Right cardiac atrium (tissue), 5 donors: ENCODE measurements at regions not wholly inside any gene's neighbourhood (a gene's known extent, or its start where the extent isn't known, plus 50 kb on each side); places are given as distances from the start of the nearest gene placed in this dataset.
"Not testable (repeated sequence)": the region's sequence is repeated elsewhere in the genome, so short reads cannot be mapped to it uniquely, and the experiment has no call there.

ENCODE experiments used
- ATAC-seq, 2 donors: fragments of 200-7000 bp; cut with Tn5 transposase; one replicate each; pipeline versions ENCODE4 v1.8.0 to v1.9.1; 2020; ENCODE audit warnings: moderate library complexity in 2 of 2, mild to moderate bottlenecking in 1 of 2
- DNase-seq, 3 donors: peaks; one replicate each; pipeline ENCODE4 v3.0.0-alpha.2; 2020
- H3K27ac ChIP-seq: one replicate; pipeline ENCODE4 v1.5.1; 2013; ENCODE audit warnings: mild to moderate bottlenecking, low read length, control low read depth, moderate library complexity
- H3K27me3 ChIP-seq: one replicate; pipeline ENCODE4 v1.6.1; 2013; ENCODE audit not compliant: control insufficient read depth, insufficient read depth
- H3K4me1 ChIP-seq: one replicate; pipeline ENCODE4 v1.6.1; 2013; ENCODE audit warnings: low read length; ENCODE audit not compliant: control insufficient read depth, insufficient read depth
- H3K4me3 ChIP-seq: one replicate; pipeline ENCODE4 v1.5.1; 2013; ENCODE audit warnings: low read length, control low read depth
- H3K9me3 ChIP-seq: one replicate; pipeline ENCODE4 v1.6.1; 2013; ENCODE audit warnings: low read length; ENCODE audit not compliant: control insufficient read depth
- WGBS: extraction: QIAGEN DNeasy Blood & Tissue Kit; methylation state at CpG from one replicate; pipeline ENCODE4 v1.1.7; 2013; 5-methylcytosine and 5-hydroxymethylcytosine counted together
- intact Hi-C, 4 donors: fragments of 100-400 bp; cut with DNase I; formaldehyde crosslinking; loops; one replicate each; pipeline versions ENCODE4 v1.11.0 to v1.14.0; 2022 to 2023
- donor health status: healthy with polysubstance abuse.
- donor health status: DM: no; HTN: yes; CAD: no.
- donor health status: DM: no; HTN: no; CAD: no.
- donor health status: DM: no; HTN: yes; CAD: no; lungs with severe emphysema.
- donor health status: DM: yes; HTN: yes; CAD: no.

DNA sequence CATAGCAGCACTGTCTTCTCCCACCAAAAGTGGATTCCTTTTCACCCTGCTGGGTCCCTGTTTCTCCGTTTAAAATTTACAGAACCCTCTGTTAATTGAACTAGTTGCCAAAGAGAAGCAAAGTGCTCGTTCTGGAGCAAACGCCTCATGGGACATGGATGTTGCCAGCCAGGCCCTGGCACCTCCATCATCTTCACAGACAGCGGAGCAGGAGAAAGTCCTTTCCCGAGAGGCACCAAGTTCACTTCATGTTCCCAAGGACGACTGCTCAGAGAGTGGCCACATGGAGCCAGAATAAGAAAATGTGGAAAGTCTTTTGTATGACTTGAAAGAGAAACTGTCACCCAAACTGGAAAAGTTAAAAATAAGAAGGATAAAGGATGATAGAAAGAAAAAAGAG is 151.5 kb downstream of the SOX1 start:
- intact Hi-C loops, result no loop called here
- no peak for ATAC-seq
- H3K27me3 ChIP-seq, result no peaks in the 10 kb centered on the region

DNA sequence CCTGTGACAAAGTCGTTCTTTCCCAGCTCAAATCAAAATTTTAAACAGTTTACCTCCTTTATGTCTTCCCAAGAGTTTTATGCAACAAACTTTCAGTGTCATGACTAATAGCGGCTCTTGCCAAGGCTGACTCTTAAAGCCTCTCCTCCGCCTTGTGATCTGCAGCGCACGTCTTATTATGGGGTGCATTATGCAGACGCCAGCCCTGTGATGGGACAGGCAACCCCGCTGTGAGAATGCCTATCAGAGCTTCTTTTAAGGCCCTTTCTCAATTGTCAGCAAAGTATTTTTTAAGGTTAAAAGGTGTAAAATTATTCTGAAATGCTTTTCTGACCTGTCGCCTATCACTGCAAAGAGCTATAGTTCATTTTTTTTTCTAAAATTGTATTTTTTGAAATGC is 152.8 kb downstream of the SOX1 start:
- intact Hi-C loops, result no loop called here
- no peak overlapping the region for H3K4me3 ChIP-seq
- 80% methylated on average over 8 of the region's 8 CpGs for WGBS
- H3K27ac ChIP-seq, result no peak overlapping the region
- no peak for DNase-seq
- no peak for ATAC-seq
- H3K9me3 ChIP-seq, result no peaks in the 10 kb centered on the region
- no peaks in the 10 kb centered on the region for H3K4me1 ChIP-seq
- no peaks in the 10 kb centered on the region for H3K27me3 ChIP-seq

More for the DNA sequence above, 151.5 kb downstream of the SOX1 start:
- Histone ChIP-seq H3K4me3 (no peak overlapping the region), H3K9me3 (no peaks in the 10 kb centered on the region), H3K4me1 (no peaks in the 10 kb centered on the region), H3K27ac (no peak overlapping the region)
- 63% methylated on average over 6 of the region's 6 CpGs for WGBS
- peak in 1 of 3 donors; percentile 4 for DNase-seq

DNA sequence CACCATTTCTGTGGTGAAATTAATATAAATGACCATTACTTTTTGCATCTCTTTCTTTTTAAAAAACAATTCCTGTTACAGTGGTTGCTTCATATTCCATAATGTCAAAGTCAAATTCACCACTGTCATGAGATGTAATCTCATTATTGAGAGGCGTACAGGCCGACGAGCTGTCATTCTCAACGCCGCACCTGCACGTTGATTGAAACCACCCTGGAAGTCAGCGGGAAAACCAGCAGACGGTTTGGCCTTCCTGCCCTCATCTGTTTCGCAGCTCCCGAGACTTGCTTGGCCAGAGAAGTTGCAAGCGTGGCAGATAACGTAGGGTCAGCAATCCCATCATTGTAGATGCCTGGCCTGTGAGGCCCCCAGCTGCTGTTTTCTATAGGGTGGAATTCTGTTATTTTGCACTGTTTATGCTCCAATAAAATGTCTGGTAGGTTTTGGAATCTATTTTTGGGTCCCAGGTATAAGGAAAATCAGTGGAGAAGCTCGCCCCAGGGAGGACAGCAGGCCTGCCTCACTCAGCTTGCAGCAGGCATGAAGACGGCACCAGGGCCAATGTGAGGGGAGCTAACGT is 153.4 kb downstream of the SOX1 start:
- ATAC-seq (no peak), DNase-seq (no peak)
- Histone ChIP-seq H3K27ac (no peak overlapping the region), H3K27me3 (no peaks in the 10 kb centered on the region), H3K4me3 (no peak overlapping the region), H3K9me3 (no peaks in the 10 kb centered on the region), H3K4me1 (no peaks in the 10 kb centered on the region)
- WGBS, result 69% methylated on average over 15 of the region's 15 CpGs
- intact Hi-C loops, result no loop called here

DNA sequence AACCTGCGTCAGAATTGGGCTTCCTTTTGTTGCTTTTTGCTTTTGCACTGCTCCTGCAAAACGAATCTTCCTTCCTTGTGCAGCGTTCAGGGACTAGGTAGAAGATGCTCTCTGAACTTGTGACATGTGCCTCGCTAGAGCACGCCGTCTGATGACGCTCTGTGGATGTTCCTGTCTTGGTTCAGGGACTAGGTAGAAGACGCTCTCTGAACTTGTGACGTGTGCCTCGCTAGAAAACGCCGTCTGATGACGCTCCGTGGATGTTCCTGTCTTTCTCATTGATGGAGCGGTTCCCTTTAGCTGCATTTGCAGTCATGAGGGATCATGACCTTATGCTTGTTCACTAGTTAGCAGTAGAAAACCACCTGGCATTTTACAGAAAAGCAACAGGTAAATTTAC is 154.0 kb downstream of the SOX1 start:
- Histone ChIP-seq H3K4me1 (no peaks in the 10 kb centered on the region), H3K9me3 (no peaks in the 10 kb centered on the region), H3K27ac (no peak overlapping the region), H3K4me3 (no peak overlapping the region), H3K27me3 (no peaks in the 10 kb centered on the region)
- intact Hi-C loops, result no loop called here
- ATAC-seq, result no peak
- DNase-seq, result no peak
- WGBS, result 87% methylated on average over 15 of the region's 15 CpGs

DNA sequence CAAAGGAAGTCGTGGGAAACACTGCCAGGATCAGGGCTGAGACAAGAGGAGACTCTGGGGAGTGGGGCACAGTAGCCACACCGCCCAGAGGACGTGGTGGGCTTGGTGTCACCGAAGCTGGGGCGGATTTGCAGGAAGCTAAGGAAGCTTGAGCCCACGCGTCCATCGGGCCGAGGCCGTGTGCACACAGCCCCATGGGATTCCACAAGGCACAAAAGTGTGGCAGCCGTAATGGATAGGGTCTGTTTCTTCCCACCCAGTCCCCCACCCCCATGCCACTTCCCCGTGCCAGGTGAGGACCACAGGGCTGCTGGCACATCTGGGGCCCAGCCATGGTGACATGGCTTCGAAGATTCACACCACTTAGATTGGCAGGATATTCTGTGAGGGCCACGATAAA is 153.2 kb upstream of the SPACA7 start:
- H3K4me3 ChIP-seq, result no peak overlapping the region
- H3K9me3 ChIP-seq, result no peaks in the 10 kb centered on the region
- 81% methylated on average over 14 of the region's 14 CpGs for WGBS
- intact Hi-C loops, result no loop called here
- H3K27me3 ChIP-seq, result no peaks in the 10 kb centered on the region
- ATAC-seq, result no peak
- no peaks in the 10 kb centered on the region for H3K4me1 ChIP-seq
- no peak for DNase-seq
- no peak overlapping the region for H3K27ac ChIP-seq

DNA sequence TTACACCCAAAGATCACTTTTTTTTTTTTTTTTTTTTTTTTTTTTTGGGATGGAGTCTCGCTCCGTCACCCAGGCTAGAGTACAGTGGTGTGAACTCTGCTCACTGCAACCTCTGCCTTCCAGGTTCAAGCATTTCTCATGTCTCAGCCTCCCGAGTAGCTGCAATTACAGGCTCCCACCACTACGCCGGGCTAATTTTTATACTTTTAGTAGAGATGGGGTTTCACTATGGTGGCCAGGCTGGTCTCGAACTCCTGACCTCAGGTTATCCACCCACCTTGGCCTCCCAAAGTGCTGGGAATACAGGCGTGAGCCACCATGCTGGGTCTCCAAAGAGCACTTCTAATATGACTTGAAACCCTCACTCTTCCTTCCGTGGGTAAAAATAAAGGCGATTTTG is 152.2 kb upstream of the SPACA7 start:
- H3K9me3 ChIP-seq, H3K27me3 ChIP-seq, intact Hi-C loops, ATAC-seq, H3K4me3 ChIP-seq, DNase-seq, H3K27ac ChIP-seq, H3K4me1 ChIP-seq: not testable (repeated sequence)
- 72% methylated on average over 9 of the region's 9 CpGs for WGBS

DNA sequence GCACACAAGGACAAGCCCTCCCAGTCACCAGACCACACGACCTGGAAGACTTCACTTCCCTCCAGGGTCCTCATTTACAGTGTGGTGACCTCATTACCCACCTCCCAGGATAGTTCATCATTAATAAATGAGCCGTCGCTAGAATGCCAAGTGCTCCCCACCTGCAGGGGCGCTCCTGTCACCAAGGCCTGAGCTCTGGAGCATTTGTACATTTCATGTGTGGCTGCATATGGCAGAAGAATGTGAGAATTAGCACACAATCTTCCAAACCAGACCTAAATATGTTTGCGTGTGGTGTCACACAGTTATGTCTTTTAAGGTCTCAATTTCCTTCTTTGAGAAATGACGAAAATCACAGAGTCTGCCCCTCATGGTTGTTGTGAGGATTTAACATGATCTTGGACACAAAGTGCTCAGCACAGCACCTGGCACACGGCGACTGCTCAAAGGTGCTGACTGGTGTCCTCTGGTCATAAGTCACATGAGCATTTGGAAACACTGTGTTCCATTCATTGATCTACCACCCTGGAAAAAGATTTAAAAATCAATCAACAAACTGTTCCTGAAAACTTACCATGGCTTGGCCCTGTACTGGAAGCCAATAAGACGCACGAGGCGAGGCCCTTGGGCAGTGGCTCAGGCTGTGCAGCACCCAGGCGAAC is 150.6 kb upstream of the SPACA7 start:
- intact Hi-C loops, result no loop called here
- Histone ChIP-seq H3K9me3 (no peaks in the 10 kb centered on the region), H3K27ac (no peak overlapping the region), H3K27me3 (no peaks in the 10 kb centered on the region), H3K4me3 (no peak overlapping the region), H3K4me1 (no peaks in the 10 kb centered on the region)
- WGBS, result 77% methylated on average over 12 of the region's 12 CpGs
- DNase-seq, result no peak
- no peak for ATAC-seq

DNA sequence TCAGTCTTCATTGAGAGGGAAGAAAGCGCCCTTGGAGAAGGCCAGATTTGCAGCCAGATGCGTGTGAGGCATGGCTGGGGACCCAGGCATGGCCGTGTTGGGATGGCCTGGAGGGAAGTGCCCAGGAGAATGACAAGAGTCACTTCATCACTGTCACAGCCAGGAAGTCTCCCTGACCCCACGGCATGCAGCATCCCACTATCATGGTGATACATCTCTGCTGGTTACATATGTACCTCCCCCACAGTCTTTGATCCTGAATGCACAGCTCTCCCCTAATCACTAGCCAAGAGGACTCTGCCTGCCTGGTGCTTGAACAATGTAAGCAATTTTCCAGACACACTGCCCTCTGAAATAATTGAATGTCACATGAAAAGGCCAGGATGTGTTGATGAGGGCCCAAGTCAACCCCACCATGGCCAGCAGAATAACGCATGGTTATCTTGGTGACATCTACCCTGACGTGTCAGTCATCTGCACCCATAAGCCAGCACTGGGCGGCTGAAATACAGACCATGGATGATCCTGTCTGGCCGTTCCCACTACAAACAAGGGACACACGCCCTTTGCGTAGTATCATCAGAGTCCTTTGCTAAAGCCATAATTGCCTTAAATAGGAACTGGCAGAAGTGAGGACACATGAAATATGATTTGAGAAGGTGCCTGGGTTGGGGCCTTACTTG is 149.7 kb upstream of the SPACA7 start:
- DNase-seq, result no peak
- 70% methylated on average over 10 of the region's 10 CpGs for WGBS
- Histone ChIP-seq H3K9me3 (no peaks in the 10 kb centered on the region), H3K27me3 (no peaks in the 10 kb centered on the region), H3K27ac (no peak overlapping the region), H3K4me3 (no peak overlapping the region), H3K4me1 (no peaks in the 10 kb centered on the region)
- intact Hi-C loops, result no loop called here
- no peak for ATAC-seq

DNA sequence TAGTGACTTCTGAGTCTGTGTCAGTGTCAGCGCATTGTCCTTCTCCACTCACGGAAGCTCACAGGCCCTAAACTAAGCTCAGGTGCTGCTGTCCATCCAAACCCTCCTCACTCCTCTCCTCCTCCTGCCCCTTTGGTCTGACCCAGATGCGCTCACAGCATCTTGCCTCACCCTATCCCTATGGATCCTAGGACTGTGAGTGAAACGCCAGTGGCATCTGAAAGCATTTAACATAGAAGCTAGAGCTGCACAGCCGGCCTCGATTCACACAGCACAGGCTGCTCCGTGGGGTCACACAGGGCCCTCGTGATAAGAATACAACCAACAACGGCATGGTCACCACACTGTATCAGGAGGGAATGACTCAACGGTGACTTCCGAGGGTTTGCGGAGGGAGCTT is 149.1 kb upstream of the SPACA7 start:
- intact Hi-C loops, result no loop called here
- H3K4me1 ChIP-seq, result no peaks in the 10 kb centered on the region
- WGBS, result 79% methylated on average over 12 of the region's 12 CpGs

DNA sequence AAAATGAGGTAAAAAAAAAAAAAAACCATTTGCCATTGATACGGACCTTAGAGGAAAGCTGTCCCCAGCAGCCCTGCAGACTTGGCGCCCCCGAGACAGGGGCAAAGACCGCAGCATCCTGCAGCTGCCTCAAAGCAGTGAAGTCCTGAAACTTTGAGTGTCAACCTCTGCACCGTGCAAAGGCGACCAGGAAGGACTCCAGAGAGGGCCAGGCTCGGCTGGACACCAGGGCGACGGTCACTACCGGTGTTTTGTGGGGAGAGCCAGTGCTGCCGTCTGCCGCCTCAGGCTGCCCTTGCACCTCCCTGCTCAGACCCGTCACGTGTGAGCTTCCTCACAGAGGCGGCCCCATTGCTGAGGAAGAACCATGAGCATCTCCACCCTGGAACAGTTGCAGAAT is 146.7 kb upstream of the SPACA7 start:
- Histone ChIP-seq H3K9me3 (no peaks in the 10 kb centered on the region), H3K27ac (no peak overlapping the region), H3K4me1 (no peaks in the 10 kb centered on the region), H3K4me3 (no peak overlapping the region), H3K27me3 (no peaks in the 10 kb centered on the region)
- intact Hi-C loops, result no loop called here
- ATAC-seq (peak in 1 of 2 donors; percentile 19), DNase-seq (no peak)
- WGBS, result 78% methylated on average over 15 of the region's 15 CpGs

More for the DNA sequence above, 149.1 kb upstream of the SPACA7 start:
- no peaks in the 10 kb centered on the region for H3K27me3 ChIP-seq
- no peak overlapping the region for H3K4me3 ChIP-seq
- ATAC-seq, result no peak
- no peak overlapping the region for H3K27ac ChIP-seq
- no peak for DNase-seq
- no peaks in the 10 kb centered on the region for H3K9me3 ChIP-seq

DNA sequence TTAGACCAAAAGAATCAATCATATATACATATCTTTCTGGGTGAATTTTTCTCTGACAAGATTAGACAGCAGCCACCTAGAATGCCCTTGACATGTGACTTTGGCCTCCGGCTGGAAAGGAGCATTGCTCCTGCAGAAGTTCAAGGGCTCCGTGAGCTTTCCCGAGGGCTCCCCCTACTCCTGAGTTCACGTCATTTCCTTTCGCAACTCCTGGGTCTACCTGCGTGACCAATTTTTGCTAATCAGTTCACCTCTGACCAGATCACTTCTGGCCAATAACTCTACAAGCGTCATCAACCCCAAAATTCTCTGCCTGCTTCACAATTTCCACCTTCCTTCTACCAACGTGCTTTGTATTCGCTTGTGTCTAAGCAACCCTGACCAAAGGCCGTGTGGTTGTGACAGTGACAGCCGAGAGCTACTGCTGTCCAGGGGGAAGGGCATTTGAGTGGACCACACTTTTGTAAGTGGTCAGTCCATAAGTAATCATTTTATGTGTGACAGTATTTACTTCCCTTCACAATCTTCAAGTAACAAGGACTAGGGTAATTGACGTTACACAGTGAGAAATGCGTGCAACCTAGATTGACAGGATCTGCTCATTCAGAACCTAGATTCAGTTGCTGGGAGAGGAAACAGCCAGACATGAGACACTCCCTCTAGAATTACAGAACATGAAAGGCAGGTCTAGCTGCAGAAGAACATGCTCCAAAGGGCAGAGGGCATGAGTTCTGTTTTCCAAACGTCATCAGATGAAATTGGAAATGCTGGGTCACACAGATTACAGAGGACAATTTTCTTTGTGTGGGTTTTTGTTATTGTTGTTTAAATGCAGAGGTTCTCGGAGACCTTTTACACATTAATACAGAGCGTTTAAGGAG is 145.9 kb upstream of the SPACA7 start:
- DNase-seq (no peak), ATAC-seq (no peak)
- no peaks in the 10 kb centered on the region for H3K9me3 ChIP-seq
- WGBS, result 73% methylated on average over 16 of the region's 16 CpGs
- H3K4me3 ChIP-seq, result no peak overlapping the region
- H3K4me1 ChIP-seq, result no peaks in the 10 kb centered on the region
- H3K27ac ChIP-seq, result no peak overlapping the region
- H3K27me3 ChIP-seq, result no peaks in the 10 kb centered on the region
- intact Hi-C loops, result no loop called here
